GM19328 (cell line): ENCODE measurements at regions not wholly inside any gene's neighbourhood (a gene's known extent, or its start where the extent isn't known, plus 50 kb on each side); places are given as distances from the start of the nearest gene placed in this dataset.
"Not testable (repeated sequence)": the region's sequence is repeated elsewhere in the genome, so short reads cannot be mapped to it uniquely, and the experiment has no call there.

Experiments
- ATAC-seq: cut with Tn5 transposase; IDR thresholded peaks from one replicate; pipeline ENCODE4 v1.9.1; 2021; ENCODE audit warnings: mild to moderate bottlenecking, moderate library complexity; ENCODE audit not compliant: unreplicated experiment

- ATAC-seq: no peak
Measured at GRCh38 chr5:158521995-158522394, 577.7 kb downstream of the EBF1 start.

GRCh38 chr5:158519433-158520021, 580.2 kb downstream of the EBF1 start:
- no peak for ATAC-seq

GRCh38 chr5:158516521-158516920, 583.2 kb downstream of the EBF1 start:
- no peak for ATAC-seq

- no peak for ATAC-seq
Measured at GRCh38 chr5:158514986-158515359, 584.7 kb downstream of the EBF1 start.

GRCh38 chr5:158514319-158514985, 585.3 kb downstream of the EBF1 start:
- ATAC-seq: no peak

- ATAC-seq: no peak
Measured at GRCh38 chr5:158513490-158514318, 586.0 kb downstream of the EBF1 start.

GRCh38 chr5:158511454-158511853, 588.3 kb downstream of the EBF1 start:
- ATAC-seq: peak; percentile 94

GRCh38 chr5:158510479-158510878, 589.2 kb downstream of the EBF1 start:
- no peak for ATAC-seq

GRCh38 chr5:158506648-158507047, 593.1 kb downstream of the EBF1 start:
- ATAC-seq: no peak

GRCh38 chr5:158502686-158503085, 597.0 kb downstream of the EBF1 start:
- no peak for ATAC-seq

- no peak for ATAC-seq
Measured at GRCh38 chr5:158499892-158500418, 599.8 kb downstream of the EBF1 start.

- ATAC-seq: no peak
Measured at GRCh38 chr5:158499075-158499891, 600.4 kb downstream of the EBF1 start.

GRCh38 chr5:158496624-158497023, 603.1 kb downstream of the EBF1 start:
- no peak for ATAC-seq

- ATAC-seq: no peak
Measured at GRCh38 chr5:158494541-158494940, 605.2 kb downstream of the EBF1 start.

- ATAC-seq: not testable (repeated sequence)
Measured at GRCh38 chr5:158494044-158494443, 605.7 kb downstream of the EBF1 start.

GRCh38 chr5:158492841-158493242, 606.9 kb downstream of the EBF1 start:
- no peak for ATAC-seq

- ATAC-seq: no peak
Measured at GRCh38 chr5:158492136-158492535, 607.6 kb downstream of the EBF1 start.

- ATAC-seq: no peak
Measured at GRCh38 chr5:158487664-158488063, 612.1 kb downstream of the EBF1 start.

- ATAC-seq: no peak
Measured at GRCh38 chr5:158487156-158487555, 612.6 kb downstream of the EBF1 start.

- ATAC-seq: no peak
Measured at GRCh38 chr5:158486566-158486965, 613.1 kb downstream of the EBF1 start.

GRCh38 chr5:158485604-158486081, 614.1 kb downstream of the EBF1 start:
- ATAC-seq: no peak
